SK-N-SH (cell line): ENCODE measurements at regions not wholly inside any gene's neighbourhood (a gene's known extent, or its start where the extent isn't known, plus 50 kb on each side); places are given as distances from the start of the nearest gene placed in this dataset.

Experiments
- CTCF ChIA-PET: fragments of 300-600, 350-600 bp; formaldehyde crosslinking; extraction: SDS; loops from one replicate; lab custom pipeline; 2021; lab: Yijun Ruan, JAX
- POLR2A ChIA-PET: fragments of 350-600 bp; sonication (Branson Sonifier 250); formaldehyde crosslinking; extraction: SDS; loops from one replicate; lab custom pipeline; 2020; ENCODE audit warnings: antibody characterized with exemption, inconsistent platforms; lab: Yijun Ruan, JAX
- DNase-seq: peaks from one replicate; pipeline ENCODE4 v3.0.0; 2012
- H2AFZ ChIP-seq: fragments of 200-600 bp; sonication (generic); 2 replicates; pipeline ENCODE4 v1.8.1; 2016; ENCODE audit warnings: antibody characterized with exemption, mild to moderate bottlenecking, low read depth
- H3F3A ChIP-seq: fragments of 200-600 bp; sonication (generic); replicated peaks from 2 replicates; pipeline ENCODE3; 2016; ENCODE audit warnings: antibody characterized with exemption, mild to moderate bottlenecking; ENCODE audit not compliant: insufficient read depth
- H3K27ac ChIP-seq, 2 experiments: fragments of 200-500 bp in 1 of 2; fragments of 200-600 bp in 1 of 2; sonication (Bioruptor generic) in 1 of 2; sonication (generic), shearing (Covaris generic) in 1 of 2; 2 replicates each; pipeline versions ENCODE4 v1.5.1 to v1.6.1; 2014 to 2016; ENCODE audit warnings: low read depth in 2 of 2, inconsistent platforms in 1 of 2, low read length in 1 of 2, mild to moderate bottlenecking in 1 of 2, mixed read lengths in 1 of 2
- H3K27me3 ChIP-seq: fragments of 200-600 bp; sonication (generic), shearing (Covaris generic); 2 replicates; pipeline ENCODE4 v1.6.1; 2016; ENCODE audit warnings: mixed run types; ENCODE audit not compliant: insufficient read depth
- H3K36me3 ChIP-seq, 2 experiments: fragments of 200-500 bp in 1 of 2; fragments of 200-600 bp in 1 of 2; sonication (Bioruptor generic) in 1 of 2; sonication (generic) in 1 of 2; replicated peaks in 1 of 2; 2 replicates each; pipeline versions ENCODE3 to v1.5.1; 2014 to 2016; ENCODE audit warnings: low read length in 1 of 2, mild to moderate bottlenecking in 1 of 2; ENCODE audit not compliant: insufficient read depth in 2 of 2, control insufficient read depth in 1 of 2
- H3K4me1 ChIP-seq, 2 experiments: fragments of 200-500 bp in 1 of 2; fragments of 200-600 bp in 1 of 2; sonication (Bioruptor generic) in 1 of 2; sonication (generic), shearing (Covaris generic) in 1 of 2; 2 replicates each; pipeline versions ENCODE4 v1.5.1 to v1.6.1; 2014 to 2016; ENCODE audit warnings: low read depth in 1 of 2, low read length in 1 of 2, mixed run types in 1 of 2; ENCODE audit not compliant: insufficient read depth in 2 of 2, control insufficient read depth in 1 of 2
- H3K4me2 ChIP-seq: fragments of 200-600 bp; sonication (generic), shearing (Covaris generic); 2 replicates; pipeline ENCODE4 v1.6.1; 2017; ENCODE audit warnings: mixed run types
- H3K4me3 ChIP-seq, 2 experiments: fragments of 200-500 bp in 1 of 2; fragments of 200-600 bp in 1 of 2; sonication (Bioruptor generic) in 1 of 2; sonication (generic), shearing (Covaris generic) in 1 of 2; 2 replicates each; pipeline versions ENCODE4 v1.5.1 to v1.8.1; 2014 to 2016; ENCODE audit warnings: low read depth in 2 of 2, inconsistent platforms in 1 of 2, low read length in 1 of 2, mild to moderate bottlenecking in 1 of 2, mixed read lengths in 1 of 2, moderate library complexity in 1 of 2
- H3K79me2 ChIP-seq: fragments of 200-600 bp; sonication (generic); 2 replicates; pipeline ENCODE4 v1.8.1; 2017; ENCODE audit warnings: mild to moderate bottlenecking; ENCODE audit not compliant: insufficient read depth
- H3K9ac ChIP-seq: fragments of 200-600 bp; sonication (generic); 2 replicates; pipeline ENCODE4 v1.6.1; 2017; ENCODE audit warnings: mixed run types
- H3K9me2 ChIP-seq: fragments of 200-600 bp; sonication (generic); 2 replicates; pipeline ENCODE4 v1.6.1; 2017; ENCODE audit warnings: mixed run types
- H3K9me3 ChIP-seq: fragments of 200-600 bp; sonication (generic); 2 replicates; pipeline ENCODE4 v1.6.1; 2017; ENCODE audit warnings: mixed run types, mild to moderate bottlenecking, moderate library complexity
- H4K20me1 ChIP-seq: fragments of 200-600 bp; sonication (generic); 2 replicates; pipeline ENCODE4 v1.6.1; 2017; ENCODE audit warnings: mild to moderate bottlenecking, mixed run types; ENCODE audit not compliant: insufficient read depth
- CHD2 ChIP-seq: fragments of 150-350 bp; IDR thresholded peaks from 2 replicates; pipeline ENCODE4 v1.6.1; 2018; ENCODE audit warnings: low read length; ENCODE audit not compliant: partially characterized antibody
- FOSL2 ChIP-seq: IDR thresholded peaks from 2 replicates; pipeline ENCODE4 v1.4.0; 2012; ENCODE audit warnings: low read depth, mild to moderate bottlenecking, moderate library complexity, borderline replicate concordance
- FOXJ3 ChIP-seq: sonication (generic); formaldehyde crosslinking; IDR thresholded peaks from 2 replicates; pipeline ENCODE4 v1.5.1; 2020; ENCODE audit warnings: mild to moderate bottlenecking, missing genetic modification reagents
- FOXM1 ChIP-seq: IDR thresholded peaks from 2 replicates; pipeline ENCODE4 v1.4.0; 2012; ENCODE audit warnings: low read depth, mild to moderate bottlenecking
- GABPA ChIP-seq: IDR thresholded peaks from 2 replicates; pipeline ENCODE4 v1.4.0; 2012; ENCODE audit warnings: low read depth, mild to moderate bottlenecking
- GATA2 ChIP-seq: sonication (generic); formaldehyde crosslinking; IDR thresholded peaks from 2 replicates; pipeline ENCODE4 v1.5.0; 2020; ENCODE audit warnings: mild to moderate bottlenecking, missing genetic modification reagents
- NFIC ChIP-seq: IDR thresholded peaks from 2 replicates; pipeline ENCODE4 v1.4.0; 2012; ENCODE audit warnings: borderline replicate concordance
- POLR2AphosphoS5 ChIP-seq: IDR thresholded peaks from 2 replicates; pipeline ENCODE4 v1.6.1; 2012; ENCODE audit warnings: low read depth, low read length
- RAD21 ChIP-seq: IDR thresholded peaks from 2 replicates; pipeline ENCODE4 v1.6.1; 2012; ENCODE audit warnings: mild to moderate bottlenecking, low read length
- RCOR1 ChIP-seq: fragments of 150-350 bp; IDR thresholded peaks from 2 replicates; pipeline ENCODE4 v1.6.1; 2017; ENCODE audit warnings: antibody characterized with exemption, low read length
- RFX5 ChIP-seq: IDR thresholded peaks from 2 replicates; pipeline ENCODE4 v1.6.1; 2012; ENCODE audit warnings: mild to moderate bottlenecking, improper control_type of control experiment, low read length
- SMC3 ChIP-seq: IDR thresholded peaks from 2 replicates; pipeline ENCODE4 v1.6.1; 2012; ENCODE audit warnings: low read depth, low read length, improper control_type of control experiment
- TEAD4 ChIP-seq: IDR thresholded peaks from 2 replicates; pipeline ENCODE4 v1.4.0; 2012; ENCODE audit warnings: mild to moderate bottlenecking, borderline replicate concordance; ENCODE audit not compliant: insufficient read depth
- WGBS: methylation state at CpG from one replicate; pipeline ENCODE4 v1.1.6; 2017; ENCODE audit warnings: low lambda C conversion rate; 5-methylcytosine and 5-hydroxymethylcytosine counted together
- TF ChIP-seq, protein P1 (sequence below): fragments of 150-350 bp; IDR thresholded peaks from 2 replicates; pipeline ENCODE4 v1.6.1; 2017; ENCODE audit warnings: antibody characterized with exemption, low read length, low read depth, borderline replicate concordance
- TF ChIP-seq, protein P2 (sequence below): fragments of 200-600 bp; sonication (generic); IDR thresholded peaks from 2 replicates; pipeline ENCODE4 v1.6.1; 2017; ENCODE audit warnings: antibody characterized with exemption, mild to moderate bottlenecking, moderate library complexity
- TF ChIP-seq, protein P3 (sequence below): IDR thresholded peaks from 2 replicates; pipeline ENCODE4 v1.4.0; 2012; ENCODE audit warnings: low read depth, borderline replicate concordance

DNA sequence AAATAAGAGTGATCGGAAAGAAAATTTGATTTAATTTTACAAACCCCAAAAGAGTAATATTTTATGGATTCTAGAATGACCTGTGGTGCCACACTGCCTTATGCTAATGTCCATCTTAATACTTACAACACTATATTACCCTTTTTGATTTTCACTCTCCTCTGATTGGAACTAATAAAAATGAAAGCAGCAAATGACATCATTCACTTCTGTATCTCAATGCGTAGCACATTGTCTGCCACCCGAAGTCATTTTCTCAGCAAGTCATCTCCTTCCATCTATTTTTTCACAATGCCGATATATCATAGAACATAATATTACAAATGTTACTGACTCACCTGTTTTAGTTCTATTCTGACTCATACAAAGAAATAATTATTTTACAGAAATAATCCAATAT is 127.5 kb upstream of the PCLO start:
- TF ChIP-seq TEAD4: no peak
- TF ChIP-seq RCOR1: no peak
- TF ChIP-seq, protein P1, sequence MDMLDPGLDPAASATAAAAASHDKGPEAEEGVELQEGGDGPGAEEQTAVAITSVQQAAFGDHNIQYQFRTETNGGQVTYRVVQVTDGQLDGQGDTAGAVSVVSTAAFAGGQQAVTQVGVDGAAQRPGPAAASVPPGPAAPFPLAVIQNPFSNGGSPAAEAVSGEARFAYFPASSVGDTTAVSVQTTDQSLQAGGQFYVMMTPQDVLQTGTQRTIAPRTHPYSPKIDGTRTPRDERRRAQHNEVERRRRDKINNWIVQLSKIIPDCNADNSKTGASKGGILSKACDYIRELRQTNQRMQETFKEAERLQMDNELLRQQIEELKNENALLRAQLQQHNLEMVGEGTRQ: no peak
- no peak for TF ChIP-seq RAD21
- TF ChIP-seq FOXJ3: no peak
- no peak for TF ChIP-seq GABPA
- no peak for TF ChIP-seq FOXM1
- no peak for TF ChIP-seq RFX5
- TF ChIP-seq, protein P2, sequence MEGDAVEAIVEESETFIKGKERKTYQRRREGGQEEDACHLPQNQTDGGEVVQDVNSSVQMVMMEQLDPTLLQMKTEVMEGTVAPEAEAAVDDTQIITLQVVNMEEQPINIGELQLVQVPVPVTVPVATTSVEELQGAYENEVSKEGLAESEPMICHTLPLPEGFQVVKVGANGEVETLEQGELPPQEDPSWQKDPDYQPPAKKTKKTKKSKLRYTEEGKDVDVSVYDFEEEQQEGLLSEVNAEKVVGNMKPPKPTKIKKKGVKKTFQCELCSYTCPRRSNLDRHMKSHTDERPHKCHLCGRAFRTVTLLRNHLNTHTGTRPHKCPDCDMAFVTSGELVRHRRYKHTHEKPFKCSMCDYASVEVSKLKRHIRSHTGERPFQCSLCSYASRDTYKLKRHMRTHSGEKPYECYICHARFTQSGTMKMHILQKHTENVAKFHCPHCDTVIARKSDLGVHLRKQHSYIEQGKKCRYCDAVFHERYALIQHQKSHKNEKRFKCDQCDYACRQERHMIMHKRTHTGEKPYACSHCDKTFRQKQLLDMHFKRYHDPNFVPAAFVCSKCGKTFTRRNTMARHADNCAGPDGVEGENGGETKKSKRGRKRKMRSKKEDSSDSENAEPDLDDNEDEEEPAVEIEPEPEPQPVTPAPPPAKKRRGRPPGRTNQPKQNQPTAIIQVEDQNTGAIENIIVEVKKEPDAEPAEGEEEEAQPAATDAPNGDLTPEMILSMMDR: no peak
- no peak for TF ChIP-seq CHD2
- TF ChIP-seq, protein P3, sequence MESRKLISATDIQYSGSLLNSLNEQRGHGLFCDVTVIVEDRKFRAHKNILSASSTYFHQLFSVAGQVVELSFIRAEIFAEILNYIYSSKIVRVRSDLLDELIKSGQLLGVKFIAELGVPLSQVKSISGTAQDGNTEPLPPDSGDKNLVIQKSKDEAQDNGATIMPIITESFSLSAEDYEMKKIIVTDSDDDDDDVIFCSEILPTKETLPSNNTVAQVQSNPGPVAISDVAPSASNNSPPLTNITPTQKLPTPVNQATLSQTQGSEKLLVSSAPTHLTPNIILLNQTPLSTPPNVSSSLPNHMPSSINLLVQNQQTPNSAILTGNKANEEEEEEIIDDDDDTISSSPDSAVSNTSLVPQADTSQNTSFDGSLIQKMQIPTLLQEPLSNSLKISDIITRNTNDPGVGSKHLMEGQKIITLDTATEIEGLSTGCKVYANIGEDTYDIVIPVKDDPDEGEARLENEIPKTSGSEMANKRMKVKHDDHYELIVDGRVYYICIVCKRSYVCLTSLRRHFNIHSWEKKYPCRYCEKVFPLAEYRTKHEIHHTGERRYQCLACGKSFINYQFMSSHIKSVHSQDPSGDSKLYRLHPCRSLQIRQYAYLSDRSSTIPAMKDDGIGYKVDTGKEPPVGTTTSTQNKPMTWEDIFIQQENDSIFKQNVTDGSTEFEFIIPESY: no peak
- no peak for TF ChIP-seq POLR2AphosphoS5
- TF ChIP-seq SMC3: no peak
- no peak for TF ChIP-seq NFIC
- no peak for TF ChIP-seq FOSL2
- TF ChIP-seq GATA2: no peak
- TF ChIP-seq, all 33 proteins: peak for 0
- ChIA-PET POLR2A (no interaction called here), CTCF (interaction anchor here (1.6 to 2.7 kb wide), 2 partner anchors 10 to 19 kb away, joined by 6 read pairs; no protein-coding TSS in a partner anchor)
- Histone ChIP-seq H3F3A (peaks cover 3% of the 10 kb centered on the region), H3K4me3 (no peak overlapping the region), H3K9me3 (no peaks in the 10 kb centered on the region), H3K9ac (no peak overlapping the region), H3K79me2 (no peaks in the 10 kb centered on the region), H3K4me1 (peaks cover 0 to 10% of the 10 kb centered on the region in 2 experiments; a peak in 2 of 4 replicates), H3K4me2 (no peak overlapping the region), H4K20me1 (no peaks in the 10 kb centered on the region), H3K27ac (no peak overlapping the region), H2AFZ (no peak overlapping the region), H3K27me3 (no peaks in the 10 kb centered on the region), H3K36me3 (no peaks in the 10 kb centered on the region), H3K9me2 (no peaks in the 10 kb centered on the region)
- no peak for DNase-seq
- WGBS: 89% methylated on average over 4 of the region's 4 CpGs
